Epithelial cell of esophagus (primary cell): ENCODE measurements at regions not wholly inside any gene's neighbourhood (a gene's known extent, or its start where the extent isn't known, plus 50 kb on each side); places are given as distances from the start of the nearest gene placed in this dataset.
A peak's percentile ranks its signal among the peaks of the same experiment; 100 is the strongest.

Source experiments
- DNase-seq: peaks from one replicate; pipeline ENCODE4 v3.0.0; 2010; ENCODE audit warnings: low read depth
- H3K4me3 ChIP-seq: 2 replicates; pipeline ENCODE4 v1.5.1; 2011; ENCODE audit warnings: mild to moderate bottlenecking, low read length, control low read depth
- TF ChIP-seq, protein P1 (sequence below): IDR thresholded peaks from 2 replicates; pipeline ENCODE4 v1.5.1; 2011; ENCODE audit warnings: low read depth, mild to moderate bottlenecking, low read length, control low read depth, inconsistent platforms; ENCODE audit not compliant: insufficient read depth; ENCODE audit errors: missing control alignments

DNA sequence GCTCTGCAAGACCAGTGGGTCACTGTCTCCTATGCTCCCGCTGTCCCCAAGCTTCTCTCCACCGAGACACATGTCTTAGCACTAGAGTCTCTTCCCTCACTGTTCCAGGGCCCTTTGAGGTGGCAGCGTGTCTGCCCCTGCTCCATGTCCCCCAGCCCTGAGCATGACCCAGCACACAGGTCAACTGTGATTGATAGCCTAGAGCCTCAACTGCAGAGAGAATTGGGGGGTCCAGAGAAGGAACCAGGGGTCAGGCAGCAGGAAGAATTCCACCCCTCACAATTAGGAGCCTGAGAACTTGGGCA, 54.6 kb upstream of the ODC1 start:
- no peak for DNase-seq
- TF ChIP-seq, protein P1, sequence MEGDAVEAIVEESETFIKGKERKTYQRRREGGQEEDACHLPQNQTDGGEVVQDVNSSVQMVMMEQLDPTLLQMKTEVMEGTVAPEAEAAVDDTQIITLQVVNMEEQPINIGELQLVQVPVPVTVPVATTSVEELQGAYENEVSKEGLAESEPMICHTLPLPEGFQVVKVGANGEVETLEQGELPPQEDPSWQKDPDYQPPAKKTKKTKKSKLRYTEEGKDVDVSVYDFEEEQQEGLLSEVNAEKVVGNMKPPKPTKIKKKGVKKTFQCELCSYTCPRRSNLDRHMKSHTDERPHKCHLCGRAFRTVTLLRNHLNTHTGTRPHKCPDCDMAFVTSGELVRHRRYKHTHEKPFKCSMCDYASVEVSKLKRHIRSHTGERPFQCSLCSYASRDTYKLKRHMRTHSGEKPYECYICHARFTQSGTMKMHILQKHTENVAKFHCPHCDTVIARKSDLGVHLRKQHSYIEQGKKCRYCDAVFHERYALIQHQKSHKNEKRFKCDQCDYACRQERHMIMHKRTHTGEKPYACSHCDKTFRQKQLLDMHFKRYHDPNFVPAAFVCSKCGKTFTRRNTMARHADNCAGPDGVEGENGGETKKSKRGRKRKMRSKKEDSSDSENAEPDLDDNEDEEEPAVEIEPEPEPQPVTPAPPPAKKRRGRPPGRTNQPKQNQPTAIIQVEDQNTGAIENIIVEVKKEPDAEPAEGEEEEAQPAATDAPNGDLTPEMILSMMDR: no peak
- no peak overlapping the region for H3K4me3 ChIP-seq

DNA sequence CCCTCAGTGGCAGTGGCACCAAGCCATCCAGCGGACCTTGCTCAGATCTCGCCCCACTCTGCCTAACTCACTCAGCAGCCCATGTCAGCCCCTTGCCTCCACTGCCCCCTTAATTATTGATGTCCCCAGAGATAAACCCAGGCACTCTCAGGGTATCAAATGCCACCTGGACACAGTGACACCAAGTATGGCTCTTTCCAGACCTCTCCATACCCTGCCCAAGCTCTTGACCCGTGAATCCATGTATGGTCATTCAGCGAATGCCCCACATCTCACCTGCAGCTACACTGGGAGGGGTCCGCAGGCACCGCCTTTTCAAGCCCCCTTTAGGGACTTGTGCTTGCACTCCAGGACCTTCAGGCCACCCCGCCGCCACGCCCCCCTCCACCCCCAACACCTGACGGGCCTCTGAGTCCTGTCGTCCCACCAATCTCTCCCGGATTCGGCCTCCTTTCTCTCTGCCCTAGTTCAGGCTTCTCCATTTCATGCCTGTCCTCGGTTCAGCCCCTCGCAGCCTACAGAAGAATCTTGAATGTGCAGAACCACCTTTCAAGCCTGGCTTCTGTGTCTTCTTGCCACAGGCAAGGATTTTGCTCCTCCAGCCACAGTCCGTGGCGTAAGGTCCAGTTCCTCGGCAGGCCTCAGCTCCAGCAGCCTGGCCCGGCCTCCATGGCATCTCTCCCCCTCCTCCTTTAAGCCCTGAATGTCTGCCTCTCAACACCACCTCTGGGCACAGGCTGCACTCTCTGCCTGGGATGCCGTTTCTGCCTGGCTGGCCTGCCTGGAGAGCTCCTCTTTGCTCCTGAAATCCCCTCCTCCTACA, 54.1 kb upstream of the ODC1 start:
- no peak overlapping the region for H3K4me3 ChIP-seq
- TF ChIP-seq, protein P1: no peak
- no peak for DNase-seq

DNA sequence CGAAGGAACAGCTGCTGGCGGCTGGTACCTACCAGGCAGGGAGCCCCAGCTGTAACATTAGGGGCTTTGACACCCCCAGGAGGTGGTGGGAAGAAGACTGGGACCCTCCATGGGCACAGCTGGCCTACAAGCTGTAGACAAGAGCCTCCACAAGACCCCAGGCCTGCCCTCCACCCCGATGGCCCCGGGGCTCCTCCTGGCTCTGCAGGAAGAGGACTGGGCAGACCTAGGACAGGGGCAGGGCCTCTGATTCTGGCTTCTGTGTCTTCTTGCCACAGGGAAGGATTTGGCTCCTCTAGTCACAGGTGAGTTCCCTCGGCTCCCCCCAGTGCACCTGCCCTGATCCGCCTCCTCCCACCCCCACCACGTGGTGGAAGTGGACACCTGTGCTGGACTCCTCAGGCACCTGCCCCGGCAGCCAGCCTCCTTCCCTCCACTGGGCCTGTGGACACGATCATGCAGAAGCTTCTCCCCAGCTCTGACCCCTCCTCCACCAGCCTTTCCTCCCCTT, 53.4 kb upstream of the ODC1 start:
- DNase-seq: no peak
- TF ChIP-seq, protein P1: no peak
- no peak overlapping the region for H3K4me3 ChIP-seq

DNA sequence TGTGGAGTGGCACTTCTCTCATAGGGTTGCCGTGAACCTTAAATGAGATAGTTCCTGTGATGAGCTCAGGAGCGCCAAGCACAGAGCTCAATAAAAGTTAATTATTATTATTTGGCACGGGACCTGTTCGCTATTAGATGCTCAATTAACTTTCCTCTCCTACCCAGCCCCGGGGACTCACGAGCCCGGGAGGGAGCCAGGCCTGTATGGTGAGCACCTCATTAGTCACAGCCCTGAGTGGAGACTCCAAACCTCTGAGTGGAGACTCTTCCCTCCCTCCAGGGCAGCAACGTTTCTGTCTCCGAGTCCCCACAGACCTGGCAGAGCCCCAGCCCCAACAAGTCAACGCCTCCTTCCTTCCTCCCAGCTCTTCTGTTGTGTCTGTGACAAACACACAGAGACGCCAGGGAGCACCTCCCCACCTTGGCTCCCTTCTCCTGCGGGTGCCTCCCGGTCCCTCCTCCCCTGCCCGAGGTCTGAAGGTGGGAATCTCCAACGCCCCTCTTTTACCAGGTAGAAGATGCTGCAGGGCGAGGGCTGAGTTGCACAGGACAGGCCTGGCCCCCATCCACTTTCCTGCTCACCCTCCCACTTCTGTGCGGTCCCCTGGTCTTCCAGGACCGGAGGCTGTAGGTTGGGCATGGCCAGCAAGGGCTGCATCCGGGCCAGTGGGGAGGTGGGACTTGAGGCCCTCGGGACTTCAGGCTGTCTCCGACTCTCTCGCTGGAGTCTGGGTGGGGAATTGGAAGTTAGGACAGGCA, 52.7 kb upstream of the ODC1 start:
- TF ChIP-seq, protein P1: no peak
- peak; percentile 82 for DNase-seq
- no peak overlapping the region for H3K4me3 ChIP-seq

DNA sequence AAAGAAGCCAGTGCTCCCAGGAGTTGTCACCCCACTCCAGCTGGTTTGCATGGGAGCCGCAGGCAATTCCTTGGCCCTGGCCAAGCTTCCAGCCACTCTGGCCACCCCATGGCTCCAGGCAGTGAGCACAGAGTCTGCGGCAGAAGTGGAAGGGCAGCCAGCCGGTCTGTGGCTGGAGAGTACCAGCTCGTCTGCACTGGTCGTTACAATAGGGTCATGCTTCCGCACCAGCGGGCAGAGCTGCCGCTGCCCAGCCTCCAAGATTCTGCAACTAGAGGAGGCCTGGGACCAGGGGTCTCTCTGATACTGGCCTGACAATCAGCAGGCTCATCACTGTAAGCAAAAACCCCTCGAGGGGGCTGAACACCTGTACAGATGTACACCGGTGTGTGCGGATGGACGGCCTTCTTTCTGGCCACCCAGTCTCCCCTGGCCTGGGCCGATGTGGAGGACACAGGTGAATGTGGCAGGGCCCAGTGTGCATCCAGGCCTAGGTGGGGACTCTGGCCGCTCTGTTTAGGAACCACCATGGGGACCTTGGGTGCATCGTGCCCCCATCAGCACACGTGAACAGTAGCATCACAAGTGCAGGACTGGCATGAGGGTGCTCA, 51.9 kb upstream of the ODC1 start:
- no peak for DNase-seq
- TF ChIP-seq, protein P1: no peak

DNA sequence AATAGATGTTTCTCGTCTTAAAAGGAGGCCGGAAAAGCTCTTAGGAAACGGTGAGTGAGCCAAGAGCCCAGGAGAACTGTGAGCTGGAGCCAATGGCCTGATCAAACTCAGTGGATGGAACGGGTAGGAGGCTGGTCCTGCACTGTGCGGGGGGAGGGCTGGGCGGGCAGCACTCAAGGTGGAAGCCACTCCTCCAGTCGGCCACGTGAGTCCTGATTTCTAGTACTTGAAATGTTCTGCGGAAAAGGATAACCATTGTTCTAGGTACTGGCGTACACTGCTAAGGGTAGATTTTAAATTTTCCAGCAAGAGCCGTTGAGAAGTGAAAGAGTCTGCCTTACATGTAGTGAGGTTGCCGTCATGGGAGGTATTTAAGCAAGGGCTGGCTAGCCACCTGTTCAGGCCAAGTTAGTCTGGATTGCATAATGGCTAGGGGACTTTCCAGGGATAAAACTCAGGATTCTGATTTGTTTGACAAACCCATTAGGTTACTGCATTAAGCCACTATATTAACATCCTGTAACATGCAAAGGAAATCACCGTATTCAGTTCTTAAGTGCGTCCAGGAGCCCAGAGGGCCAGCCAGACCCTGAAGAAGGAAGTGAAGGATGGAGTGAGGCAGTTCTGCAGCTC, 51.3 kb upstream of the ODC1 start:
- peak; percentile 39 for DNase-seq
- TF ChIP-seq, protein P1: no peak
- no peak overlapping the region for H3K4me3 ChIP-seq

More for the DNA sequence above, 51.9 kb upstream of the ODC1 start:
- H3K4me3 ChIP-seq: no peak overlapping the region
